ENCODE measurements at regions not wholly inside any gene's neighbourhood (a gene's known extent, or its start where the extent isn't known, plus 50 kb on each side); places are given as distances from the start of the nearest gene placed in this dataset.

- no peak for TF ChIP-seq CTCF (IDR thresholded peaks at IDR 0.05)
- TF ChIP-seq POLR2A (IDR thresholded peaks at IDR 0.05): no peak
These were observed 279.0 kb upstream of the VCX3A start for GRCh38 chrX:6813836-6814370.

All from Peyer's patch (tissue), 4 donors.